HEK293 (cell line): ENCODE measurements at regions not wholly inside any gene's neighbourhood (a gene's known extent, or its start where the extent isn't known, plus 50 kb on each side); places are given as distances from the start of the nearest gene placed in this dataset.

Experiments used
- CTCF ChIA-PET: fragments of 350-600 bp; formaldehyde crosslinking; extraction: SDS; loops from one replicate; lab custom pipeline; 2021; ENCODE audit warnings: antibody characterized with exemption; lab: Yijun Ruan, JAX
- POLR2A ChIA-PET: fragments of 300-600 bp; formaldehyde crosslinking; extraction: SDS; loops from one replicate; lab custom pipeline; 2020; ENCODE audit warnings: antibody characterized with exemption, inconsistent platforms; lab: Yijun Ruan, JAX
- H3K27ac ChIP-seq: fragments of 200-500 bp; sonication (Bioruptor generic); 2 replicates; pipeline ENCODE4 v1.5.1; 2014; ENCODE audit warnings: low read depth, low read length, control low read depth, inconsistent platforms; ENCODE audit errors: extremely low read depth
- H3K36me3 ChIP-seq, 2 experiments: fragments of 200-500 bp in 1 of 2; sonication (Bioruptor generic) in 1 of 2; 1 replicate in 1 of 2; 2 replicates in 1 of 2; pipeline ENCODE4 v1.5.1; 2014 to 2017; ENCODE audit warnings: inconsistent platforms in 2 of 2, low read length in 2 of 2; ENCODE audit not compliant: control insufficient read depth in 2 of 2, insufficient read depth in 1 of 2
- H3K4me1 ChIP-seq: fragments of 200-500 bp; sonication (Bioruptor generic); 2 replicates; pipeline ENCODE4 v1.5.1; 2014; ENCODE audit warnings: mild to moderate bottlenecking, low read length, inconsistent platforms; ENCODE audit not compliant: control insufficient read depth, insufficient read depth
- H3K4me3 ChIP-seq: 2 replicates; pipeline ENCODE4 v1.5.1; 2011; ENCODE audit warnings: low read depth, mild to moderate bottlenecking, control low read depth, low read length, moderate library complexity
- H3K9me3 ChIP-seq: fragments of 200-500 bp; sonication (Bioruptor generic); 2 replicates; pipeline ENCODE4 v1.5.1; 2014; ENCODE audit warnings: low read depth, low read length, inconsistent platforms; ENCODE audit not compliant: control insufficient read depth, insufficient read depth
- AEBP2 ChIP-seq: fragments of 450-650 bp; formaldehyde crosslinking; IDR thresholded peaks from 2 replicates; pipeline ENCODE4 v1.5.1; 2016; ENCODE audit warnings: missing biosample characterization, missing genetic modification characterization, borderline replicate concordance
- GLIS1 ChIP-seq: fragments of 450-650 bp; formaldehyde crosslinking; IDR thresholded peaks from 2 replicates; pipeline ENCODE4 v1.5.1; 2016; ENCODE audit warnings: missing biosample characterization, missing genetic modification characterization
- GLIS2 ChIP-seq: fragments of 450-650 bp; formaldehyde crosslinking; IDR thresholded peaks from 2 replicates; pipeline ENCODE4 v1.5.1; 2016; ENCODE audit warnings: missing biosample characterization, missing genetic modification characterization
- HOXC10 ChIP-seq: sonication (generic); formaldehyde crosslinking; IDR thresholded peaks from 2 replicates; pipeline ENCODE4 v1.8.1; 2023; ENCODE audit warnings: mild to moderate bottlenecking, missing genetic modification reagents
- OVOL3 ChIP-seq: fragments of 450-650 bp; formaldehyde crosslinking; IDR thresholded peaks from 2 replicates; pipeline ENCODE4 v1.5.1; 2016; ENCODE audit warnings: missing biosample characterization, missing genetic modification characterization
- YY1 ChIP-seq: fragments of 450-650 bp; formaldehyde crosslinking; IDR thresholded peaks from 2 replicates; pipeline ENCODE4 v1.5.1; 2018; ENCODE audit warnings: missing biosample characterization, missing genetic modification characterization
- ZBTB1 ChIP-seq: fragments of 450-650 bp; formaldehyde crosslinking; IDR thresholded peaks from 2 replicates; pipeline ENCODE4 v1.5.1; 2016; ENCODE audit warnings: missing biosample characterization, missing genetic modification characterization
- ZFP3 ChIP-seq: fragments of 450-650 bp; formaldehyde crosslinking; IDR thresholded peaks from 2 replicates; pipeline ENCODE4 v1.5.1; 2016; ENCODE audit warnings: low read depth, missing biosample characterization, missing genetic modification characterization
- ZNF169 ChIP-seq: fragments of 450-650 bp; formaldehyde crosslinking; IDR thresholded peaks from 2 replicates; pipeline ENCODE4 v1.5.1; 2016; ENCODE audit warnings: missing biosample characterization, missing genetic modification characterization
- ZNF174 ChIP-seq: fragments of 450-650 bp; formaldehyde crosslinking; IDR thresholded peaks from 2 replicates; pipeline ENCODE4 v1.5.0; 2017; ENCODE audit warnings: missing biosample characterization, mild to moderate bottlenecking, missing genetic modification characterization
- ZNF184 ChIP-seq: fragments of 450-650 bp; IDR thresholded peaks from 2 replicates; pipeline ENCODE4 v1.5.1; 2018; ENCODE audit warnings: missing biosample characterization, mild to moderate bottlenecking, missing genetic modification characterization
- ZNF19 ChIP-seq: fragments of 450-650 bp; formaldehyde crosslinking; IDR thresholded peaks from 2 replicates; pipeline ENCODE4; 2016; ENCODE audit warnings: missing biosample characterization, missing genetic modification characterization, low read depth
- ZNF311 ChIP-seq: fragments of 450-650 bp; formaldehyde crosslinking; IDR thresholded peaks from 2 replicates; pipeline ENCODE4 v1.5.1; 2017; ENCODE audit warnings: missing biosample characterization, missing genetic modification characterization, borderline replicate concordance
- ZNF521 ChIP-seq: fragments of 450-650 bp; formaldehyde crosslinking; IDR thresholded peaks from 2 replicates; pipeline ENCODE4 v1.5.1; 2017; ENCODE audit warnings: missing biosample characterization, mild to moderate bottlenecking, missing genetic modification characterization
- ZNF529 ChIP-seq: fragments of 450-650 bp; formaldehyde crosslinking; IDR thresholded peaks from 2 replicates; pipeline ENCODE4 v1.5.1; 2017; ENCODE audit warnings: missing genetic modification characterization, missing biosample characterization; ENCODE audit not compliant: insufficient replicate concordance
- ZNF677 ChIP-seq: fragments of 450-650 bp; IDR thresholded peaks from 2 replicates; pipeline ENCODE4 v1.5.0; 2018; ENCODE audit warnings: missing biosample characterization, mild to moderate bottlenecking, missing genetic modification characterization, moderate library complexity
- ZNF843 ChIP-seq: fragments of 450-650 bp; formaldehyde crosslinking; IDR thresholded peaks from 2 replicates; pipeline ENCODE4 v1.5.1; 2016; ENCODE audit warnings: missing biosample characterization, missing genetic modification characterization
- TF ChIP-seq, protein P1 (sequence below): fragments of 450-650 bp; IDR thresholded peaks from 2 replicates; pipeline ENCODE4 v1.5.1; 2018; ENCODE audit warnings: missing biosample characterization, missing genetic modification characterization
- TF ChIP-seq, protein P2 (sequence below): fragments of 450-650 bp; formaldehyde crosslinking; IDR thresholded peaks from 2 replicates; pipeline ENCODE4 v1.5.1; 2016; ENCODE audit warnings: missing biosample characterization, missing genetic modification characterization
- TF ChIP-seq, protein P3 (sequence below): fragments of 450-650 bp; formaldehyde crosslinking; IDR thresholded peaks from 2 replicates; pipeline ENCODE4 v1.5.1; 2016; ENCODE audit warnings: missing biosample characterization, missing genetic modification characterization
- TF ChIP-seq, protein P4 (sequence below): fragments of 450-650 bp; formaldehyde crosslinking; IDR thresholded peaks from 2 replicates; pipeline ENCODE4 v1.5.1; 2017; ENCODE audit warnings: missing biosample characterization, missing genetic modification characterization

- Histone ChIP-seq H3K27ac (no peak overlapping the region), H3K9me3 (no peaks in the 10 kb centered on the region), H3K36me3 (no peaks in the 10 kb centered on the region), H3K4me3 (no peak overlapping the region), H3K4me1 (no peaks in the 10 kb centered on the region)
- ChIA-PET CTCF (interaction anchor here (0.7 to 1.6 kb wide), 7 partner anchors 9 to 222 kb away, joined by 3 to 9 read pairs (median 4); no protein-coding TSS in a partner anchor), POLR2A (no interaction called here)
- no peak for TF ChIP-seq ZBTB1 (tag by site-specific recombination)
- no peak for TF ChIP-seq ZNF843
- TF ChIP-seq ZNF529 (tag by site-specific recombination), result no peak
- no peak for TF ChIP-seq OVOL3 (tag by site-specific recombination)
- TF ChIP-seq, protein P1, sequence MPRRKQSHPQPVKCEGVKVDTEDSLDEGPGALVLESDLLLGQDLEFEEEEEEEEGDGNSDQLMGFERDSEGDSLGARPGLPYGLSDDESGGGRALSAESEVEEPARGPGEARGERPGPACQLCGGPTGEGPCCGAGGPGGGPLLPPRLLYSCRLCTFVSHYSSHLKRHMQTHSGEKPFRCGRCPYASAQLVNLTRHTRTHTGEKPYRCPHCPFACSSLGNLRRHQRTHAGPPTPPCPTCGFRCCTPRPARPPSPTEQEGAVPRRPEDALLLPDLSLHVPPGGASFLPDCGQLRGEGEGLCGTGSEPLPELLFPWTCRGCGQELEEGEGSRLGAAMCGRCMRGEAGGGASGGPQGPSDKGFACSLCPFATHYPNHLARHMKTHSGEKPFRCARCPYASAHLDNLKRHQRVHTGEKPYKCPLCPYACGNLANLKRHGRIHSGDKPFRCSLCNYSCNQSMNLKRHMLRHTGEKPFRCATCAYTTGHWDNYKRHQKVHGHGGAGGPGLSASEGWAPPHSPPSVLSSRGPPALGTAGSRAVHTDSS (tag by site-specific recombination), result no peak
- TF ChIP-seq ZNF311 (tag by site-specific recombination), result no peak
- TF ChIP-seq ZNF174 (tag by site-specific recombination), result no peak
Measured at GRCh38 chr7:46129831-46130230, 208.8 kb upstream of the IGFBP3 start.

- CTCF ChIA-PET, result interaction anchor here (0.7 to 0.8 kb wide), 2 partner anchors 194 to 242 kb away, joined by 3 read pairs; no protein-coding TSS in a partner anchor
- POLR2A ChIA-PET, result no interaction called here
- Histone ChIP-seq H3K4me3 (no peak overlapping the region), H3K9me3 (no peaks in the 10 kb centered on the region), H3K36me3 (no peaks in the 10 kb centered on the region), H3K27ac (no peak overlapping the region), H3K4me1 (no peaks in the 10 kb centered on the region)
- TF ChIP-seq, protein P2, sequence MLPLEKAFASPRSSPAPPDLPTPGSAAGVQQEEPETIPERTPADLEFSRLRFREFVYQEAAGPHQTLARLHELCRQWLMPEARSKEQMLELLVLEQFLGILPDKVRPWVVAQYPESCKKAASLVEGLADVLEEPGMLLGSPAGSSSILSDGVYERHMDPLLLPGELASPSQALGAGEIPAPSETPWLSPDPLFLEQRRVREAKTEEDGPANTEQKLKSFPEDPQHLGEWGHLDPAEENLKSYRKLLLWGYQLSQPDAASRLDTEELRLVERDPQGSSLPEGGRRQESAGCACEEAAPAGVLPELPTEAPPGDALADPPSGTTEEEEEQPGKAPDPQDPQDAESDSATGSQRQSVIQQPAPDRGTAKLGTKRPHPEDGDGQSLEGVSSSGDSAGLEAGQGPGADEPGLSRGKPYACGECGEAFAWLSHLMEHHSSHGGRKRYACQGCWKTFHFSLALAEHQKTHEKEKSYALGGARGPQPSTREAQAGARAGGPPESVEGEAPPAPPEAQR (tag by site-specific recombination), result no peak
- TF ChIP-seq, protein P3, sequence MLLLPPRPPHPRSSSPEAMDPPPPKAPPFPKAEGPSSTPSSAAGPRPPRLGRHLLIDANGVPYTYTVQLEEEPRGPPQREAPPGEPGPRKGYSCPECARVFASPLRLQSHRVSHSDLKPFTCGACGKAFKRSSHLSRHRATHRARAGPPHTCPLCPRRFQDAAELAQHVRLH (tag by site-specific recombination), result no peak
- no peak for TF ChIP-seq ZNF677
- TF ChIP-seq ZFP3 (tag by site-specific recombination), result no peak
- no peak for TF ChIP-seq ZNF174 (tag by site-specific recombination)
- TF ChIP-seq, protein P4, sequence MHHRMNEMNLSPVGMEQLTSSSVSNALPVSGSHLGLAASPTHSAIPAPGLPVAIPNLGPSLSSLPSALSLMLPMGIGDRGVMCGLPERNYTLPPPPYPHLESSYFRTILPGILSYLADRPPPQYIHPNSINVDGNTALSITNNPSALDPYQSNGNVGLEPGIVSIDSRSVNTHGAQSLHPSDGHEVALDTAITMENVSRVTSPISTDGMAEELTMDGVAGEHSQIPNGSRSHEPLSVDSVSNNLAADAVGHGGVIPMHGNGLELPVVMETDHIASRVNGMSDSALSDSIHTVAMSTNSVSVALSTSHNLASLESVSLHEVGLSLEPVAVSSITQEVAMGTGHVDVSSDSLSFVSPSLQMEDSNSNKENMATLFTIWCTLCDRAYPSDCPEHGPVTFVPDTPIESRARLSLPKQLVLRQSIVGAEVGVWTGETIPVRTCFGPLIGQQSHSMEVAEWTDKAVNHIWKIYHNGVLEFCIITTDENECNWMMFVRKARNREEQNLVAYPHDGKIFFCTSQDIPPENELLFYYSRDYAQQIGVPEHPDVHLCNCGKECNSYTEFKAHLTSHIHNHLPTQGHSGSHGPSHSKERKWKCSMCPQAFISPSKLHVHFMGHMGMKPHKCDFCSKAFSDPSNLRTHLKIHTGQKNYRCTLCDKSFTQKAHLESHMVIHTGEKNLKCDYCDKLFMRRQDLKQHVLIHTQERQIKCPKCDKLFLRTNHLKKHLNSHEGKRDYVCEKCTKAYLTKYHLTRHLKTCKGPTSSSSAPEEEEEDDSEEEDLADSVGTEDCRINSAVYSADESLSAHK, result no peak
- TF ChIP-seq AEBP2 (tag by site-specific recombination), result no peak
- TF ChIP-seq ZNF19 (tag by site-specific recombination), result no peak
- no peak for TF ChIP-seq GLIS2 (tag by site-specific recombination)
- no peak for TF ChIP-seq GLIS1
- no peak for TF ChIP-seq ZNF521
- no peak for TF ChIP-seq ZNF184 (tag by site-specific recombination)
- TF ChIP-seq YY1, result no peak
- no peak for TF ChIP-seq ZNF169 (tag by site-specific recombination)
- no peak for TF ChIP-seq HOXC10 (CRISPR knock-in tag)
Measured at GRCh38 chr7:46127814-46128213, 206.7 kb upstream of the IGFBP3 start.
